ENCODE measurements at regions not wholly inside any gene's neighbourhood (a gene's known extent, or its start where the extent isn't known, plus 50 kb on each side); places are given as distances from the start of the nearest gene placed in this dataset.
"Not testable (repeated sequence)": the region's sequence is repeated elsewhere in the genome, so short reads cannot be mapped to it uniquely, and the experiment has no call there.

DNA sequence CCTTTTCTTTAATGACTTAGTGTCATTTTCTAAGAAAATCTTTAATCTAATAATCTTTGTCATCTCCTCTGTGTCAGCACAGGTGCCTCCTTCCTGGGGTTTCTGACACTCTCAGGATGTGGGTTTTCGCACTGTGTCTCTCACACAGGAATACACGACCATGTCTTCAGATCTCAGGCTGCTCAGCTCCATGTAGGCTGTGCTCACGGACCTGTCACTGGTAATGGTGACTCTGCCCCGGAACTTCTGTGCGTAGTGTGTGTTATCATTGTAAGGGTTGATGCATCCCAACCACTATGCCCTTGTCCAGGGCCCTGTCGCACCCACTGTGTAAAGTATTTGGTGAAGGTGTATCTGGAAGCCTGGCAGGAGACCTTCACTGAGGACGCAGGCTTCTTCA lies 647.8 kb downstream of the TMEM121 start:
- intact Hi-C loops (cut with DNase I), result no loop called here
- no peaks in the 10 kb centered on the region for H3K4me1 ChIP-seq (replicated peaks in 1 of 2)
- H3K4me3 ChIP-seq, result no peak overlapping the region
- H3K27ac ChIP-seq, result no peak overlapping the region
- TF ChIP-seq, protein P1, sequence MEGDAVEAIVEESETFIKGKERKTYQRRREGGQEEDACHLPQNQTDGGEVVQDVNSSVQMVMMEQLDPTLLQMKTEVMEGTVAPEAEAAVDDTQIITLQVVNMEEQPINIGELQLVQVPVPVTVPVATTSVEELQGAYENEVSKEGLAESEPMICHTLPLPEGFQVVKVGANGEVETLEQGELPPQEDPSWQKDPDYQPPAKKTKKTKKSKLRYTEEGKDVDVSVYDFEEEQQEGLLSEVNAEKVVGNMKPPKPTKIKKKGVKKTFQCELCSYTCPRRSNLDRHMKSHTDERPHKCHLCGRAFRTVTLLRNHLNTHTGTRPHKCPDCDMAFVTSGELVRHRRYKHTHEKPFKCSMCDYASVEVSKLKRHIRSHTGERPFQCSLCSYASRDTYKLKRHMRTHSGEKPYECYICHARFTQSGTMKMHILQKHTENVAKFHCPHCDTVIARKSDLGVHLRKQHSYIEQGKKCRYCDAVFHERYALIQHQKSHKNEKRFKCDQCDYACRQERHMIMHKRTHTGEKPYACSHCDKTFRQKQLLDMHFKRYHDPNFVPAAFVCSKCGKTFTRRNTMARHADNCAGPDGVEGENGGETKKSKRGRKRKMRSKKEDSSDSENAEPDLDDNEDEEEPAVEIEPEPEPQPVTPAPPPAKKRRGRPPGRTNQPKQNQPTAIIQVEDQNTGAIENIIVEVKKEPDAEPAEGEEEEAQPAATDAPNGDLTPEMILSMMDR (IDR thresholded peaks at IDR 0.05), result no peak
- TF ChIP-seq POLR2A (IDR thresholded peaks at IDR 0.05), result no peak
- H3K27me3 ChIP-seq, result no peaks in the 10 kb centered on the region
- H3K36me3 ChIP-seq (replicated peaks in 1 of 2), result no peaks in the 10 kb centered on the region
- WGBS, 4 donors, result 44 to 51% (median 47%) methylated on average over 3 to 7 of the region's 7 CpGs
- H3K9me3 ChIP-seq (replicated peaks in 1 of 3), result no peaks in the 10 kb centered on the region
- DNase-seq, result peak in 1 of 7 donors; percentile 2

DNA sequence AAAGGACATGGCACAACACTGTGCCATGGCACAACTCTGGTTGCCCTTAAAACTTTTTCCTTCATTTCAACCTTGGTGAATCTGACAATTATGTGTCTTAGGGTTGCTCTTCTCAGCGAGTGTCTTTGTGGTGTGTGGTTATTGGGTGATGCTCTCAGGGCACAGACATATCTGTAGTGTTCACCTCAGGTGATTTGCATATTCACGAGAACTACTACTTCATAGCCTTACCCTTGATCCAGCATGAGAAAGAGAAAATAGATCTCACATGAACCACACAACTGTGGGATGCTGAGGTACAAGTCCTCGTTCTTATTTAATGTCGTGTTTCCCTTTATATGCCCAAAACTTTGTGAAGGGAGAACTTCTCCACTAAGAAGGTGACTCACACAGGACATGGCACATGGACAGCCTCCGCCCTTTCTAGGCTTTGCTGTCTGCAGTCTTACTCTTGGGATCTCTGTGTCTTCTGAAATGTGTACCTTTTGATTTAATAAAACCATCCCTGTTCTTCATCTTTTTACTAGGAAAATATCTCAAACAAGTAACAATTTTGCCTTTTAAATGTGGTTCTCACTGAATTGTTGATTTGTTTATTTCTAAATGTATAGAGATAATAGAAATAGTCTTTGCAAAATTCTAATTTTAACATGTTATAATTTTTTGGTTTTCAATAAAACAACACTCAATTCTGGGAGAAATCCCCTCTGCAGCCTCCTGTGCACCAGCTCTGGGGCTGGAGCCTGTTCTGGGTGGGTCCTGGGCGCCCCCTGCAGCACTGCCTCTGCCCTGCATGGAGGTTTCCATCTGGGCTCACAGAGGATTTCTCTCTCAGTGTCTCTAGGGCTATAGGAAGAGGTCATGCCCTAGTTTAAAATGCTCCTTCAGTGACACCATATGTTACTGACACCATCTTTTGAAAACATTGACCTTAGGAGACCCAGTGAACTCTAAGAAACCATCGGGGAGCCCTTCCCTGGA lies 651.2 kb downstream of the TMEM121 start:
- WGBS, 4 donors, result 35 to 46% (median 41%) methylated on average over 7 of the region's 7 CpGs
- H3K4me1 ChIP-seq (replicated peaks in 1 of 2); H3K27ac ChIP-seq; H3K36me3 ChIP-seq (replicated peaks in 1 of 2); DNase-seq; H3K9me3 ChIP-seq (replicated peaks in 1 of 3); H3K4me3 ChIP-seq; H3K27me3 ChIP-seq; intact Hi-C loops (cut with DNase I): not testable (repeated sequence)

DNA sequence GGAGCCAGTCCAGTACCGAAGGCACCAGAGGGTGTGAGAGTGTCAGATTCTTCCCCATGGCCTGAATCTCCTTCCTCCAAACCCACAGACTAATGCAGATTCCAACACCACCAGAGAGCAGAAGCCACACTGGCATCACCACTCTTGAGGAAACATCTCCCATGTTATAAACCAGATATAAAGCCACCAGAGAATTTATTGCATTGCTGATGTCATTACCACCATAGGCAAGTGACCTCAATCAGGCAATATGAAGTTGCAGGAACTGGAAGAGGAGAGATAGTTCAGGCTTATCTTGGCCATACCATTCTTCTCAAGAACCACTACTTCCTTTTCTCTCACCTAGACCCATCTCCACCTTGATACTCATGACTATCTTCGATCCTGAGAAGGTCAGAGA lies 653.4 kb downstream of the TMEM121 start:
- no peak overlapping the region for H3K4me3 ChIP-seq
- H3K9me3 ChIP-seq (replicated peaks in 1 of 3), result no peaks in the 10 kb centered on the region
- no peak overlapping the region for H3K27ac ChIP-seq
- DNase-seq, result no peak
- TF ChIP-seq, protein P1 (IDR thresholded peaks at IDR 0.05), result no peak
- no peak for TF ChIP-seq POLR2A (IDR thresholded peaks at IDR 0.05)
- no peaks in the 10 kb centered on the region for H3K36me3 ChIP-seq (replicated peaks in 1 of 2)
- no peaks in the 10 kb centered on the region for H3K4me1 ChIP-seq (replicated peaks in 1 of 2)
- H3K27me3 ChIP-seq, result no peaks in the 10 kb centered on the region
- 40 to 66% (median 49%) methylated on average over 2 of the region's 2 CpGs for whole genome bisulfite sequencing, 4 donors
- intact Hi-C loops (cut with DNase I), result no loop called here

DNA sequence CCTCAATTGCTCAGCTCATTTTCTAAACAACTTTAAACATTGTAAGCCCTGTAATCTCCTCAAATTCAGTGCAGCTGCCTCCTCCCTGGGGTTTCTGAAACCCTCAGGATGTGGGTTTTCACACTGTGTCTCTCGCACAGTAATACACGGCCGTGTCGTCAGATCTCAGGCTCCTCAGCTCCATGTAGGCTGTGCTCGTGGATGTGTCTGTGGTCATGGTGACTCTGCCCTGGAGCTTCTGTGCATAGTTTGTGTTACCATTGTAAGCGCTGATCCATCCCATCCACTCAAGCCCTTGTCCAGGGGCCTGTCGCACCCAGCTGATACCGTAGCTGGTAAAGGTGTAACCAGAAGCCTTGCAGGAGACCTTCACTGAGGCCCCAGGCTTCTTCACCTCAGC lies 658.4 kb downstream of the TMEM121 start:
- H3K4me1 ChIP-seq (replicated peaks in 1 of 2); H3K27ac ChIP-seq; H3K27me3 ChIP-seq; intact Hi-C loops (cut with DNase I); H3K9me3 ChIP-seq (replicated peaks in 1 of 3); H3K36me3 ChIP-seq (replicated peaks in 1 of 2); DNase-seq; H3K4me3 ChIP-seq: not testable (repeated sequence)
- 57 to 78% (median 61%) methylated on average over 5 to 8 of the region's 8 CpGs for WGBS, 4 donors

GRCh38 chr14:106185174-106185836 lies 658.9 kb downstream of the TMEM121 start:
- H3K4me3 ChIP-seq; DNase-seq; H3K36me3 ChIP-seq (replicated peaks in 1 of 2); H3K27ac ChIP-seq; H3K4me1 ChIP-seq (replicated peaks in 1 of 2); H3K27me3 ChIP-seq; intact Hi-C loops (cut with DNase I); H3K9me3 ChIP-seq (replicated peaks in 1 of 3): not testable (repeated sequence)
- WGBS, 4 donors, result 67 to 74% (median 72%) methylated on average over 4 to 6 of the region's 6 CpGs
